ENCODE measurements at regions not wholly inside any gene's neighbourhood (a gene's known extent, or its start where the extent isn't known, plus 50 kb on each side); places are given as distances from the start of the nearest gene placed in this dataset.

DNA sequence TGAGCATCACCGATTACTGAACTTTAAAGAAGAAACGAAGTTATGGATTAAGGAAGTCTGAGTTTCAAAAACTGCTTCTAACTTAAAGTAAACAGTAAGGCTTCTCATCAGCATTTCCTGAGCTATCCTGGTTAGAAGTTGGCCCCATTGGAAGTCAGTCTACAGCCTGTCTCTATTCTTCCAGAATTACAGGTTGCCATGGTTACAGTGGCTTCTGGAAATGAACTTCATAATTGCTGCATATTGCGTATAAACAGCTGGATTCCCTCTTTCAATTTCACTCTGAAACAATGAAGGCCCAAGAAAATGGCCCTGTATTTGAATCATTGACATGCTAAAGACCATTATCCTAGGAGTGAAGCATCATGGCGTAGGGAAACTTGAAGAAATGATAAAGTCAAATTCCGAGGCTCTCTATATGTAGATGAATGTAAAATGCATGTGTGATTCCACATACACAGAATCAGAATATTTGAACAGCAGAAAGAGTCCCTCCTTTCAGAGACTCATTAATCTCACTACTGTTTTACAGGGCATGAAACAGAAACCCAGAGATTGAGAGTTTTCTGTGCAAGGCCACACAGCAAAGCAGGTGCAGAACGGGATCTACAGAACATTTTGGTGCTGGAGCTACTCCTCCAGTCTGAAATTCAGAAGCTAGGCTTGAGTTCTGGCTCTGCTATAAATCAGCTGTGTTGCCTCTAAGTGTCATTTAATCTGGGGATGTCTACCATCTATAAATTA, 856.4 kb upstream of the CELF4 start:
- TF ChIP-seq CTCF (IDR thresholded peaks at IDR 0.05; ENCODE audit: low read depth, low read length): no peak
- DNase-seq (ENCODE audit: low read depth in 2 of 2): no peak
- H3K4me3 ChIP-seq (replicated peaks in 1 of 2; ENCODE audit: low read depth in 2 of 2, low read length in 2 of 2): no peak overlapping the region

DNA sequence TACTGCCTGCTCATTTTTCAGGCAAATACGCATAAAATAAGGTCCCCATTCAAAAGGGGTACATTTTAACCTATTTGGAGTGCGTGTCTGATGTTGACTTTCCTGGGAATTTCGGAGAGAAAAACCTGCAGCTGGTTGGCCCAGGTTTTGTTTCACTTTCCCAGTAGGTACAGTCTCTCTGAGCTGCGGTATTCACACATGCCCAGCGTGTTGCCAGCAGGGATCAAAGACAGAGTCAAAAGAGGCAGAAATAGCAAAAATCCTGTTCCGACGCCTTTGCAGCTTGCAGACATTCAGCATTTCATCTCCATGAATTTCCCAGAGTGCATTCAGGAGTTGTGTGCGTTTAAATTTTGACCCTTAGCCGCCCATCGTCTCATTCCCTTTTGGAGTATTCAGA, 855.4 kb upstream of the CELF4 start:
- no peak for DNase-seq (ENCODE audit: low read depth in 2 of 2)
- H3K4me3 ChIP-seq (replicated peaks in 1 of 2; ENCODE audit: low read depth in 2 of 2, low read length in 2 of 2): no peak overlapping the region
- TF ChIP-seq CTCF (IDR thresholded peaks at IDR 0.05; ENCODE audit: low read depth, low read length): no peak

- TF ChIP-seq CTCF (IDR thresholded peaks at IDR 0.05; ENCODE audit: low read depth, low read length): no peak
- no peak for DNase-seq (ENCODE audit: low read depth in 2 of 2)
- no peak overlapping the region for H3K4me3 ChIP-seq (replicated peaks in 1 of 2; ENCODE audit: low read depth in 2 of 2, low read length in 2 of 2)
These were observed 855.0 kb upstream of the CELF4 start for GRCh38 chr18:38420611-38421010.

DNA sequence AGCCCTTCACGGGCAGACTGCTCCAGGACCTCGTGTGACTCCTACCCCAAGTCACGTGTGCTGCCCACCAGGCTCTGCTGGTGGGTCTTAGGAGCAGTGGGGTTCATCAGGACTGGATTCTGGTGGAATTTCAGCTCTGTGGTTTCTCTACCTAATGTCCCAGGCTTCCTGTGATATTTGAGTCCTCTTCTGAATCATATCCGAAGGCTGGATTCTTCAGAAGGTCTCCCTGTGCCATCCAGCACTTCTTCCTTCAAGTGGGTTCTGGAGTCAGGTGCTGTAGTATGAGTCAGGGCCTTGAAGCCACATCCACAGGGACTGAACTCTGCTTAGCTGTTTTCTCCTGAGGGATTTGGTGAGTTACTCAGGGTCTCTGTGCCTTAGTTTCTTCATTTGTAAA, 850.2 kb upstream of the CELF4 start:
- no peak for DNase-seq (ENCODE audit: low read depth in 2 of 2)
- no peak overlapping the region for H3K4me3 ChIP-seq (replicated peaks in 1 of 2; ENCODE audit: low read depth in 2 of 2, low read length in 2 of 2)
- no peak for TF ChIP-seq CTCF (IDR thresholded peaks at IDR 0.05; ENCODE audit: low read depth, low read length)

GRCh38 chr18:38413193-38413592, 847.6 kb upstream of the CELF4 start:
- TF ChIP-seq CTCF (IDR thresholded peaks at IDR 0.05; ENCODE audit: low read depth, low read length): no peak
- H3K4me3 ChIP-seq (replicated peaks in 1 of 2; ENCODE audit: low read depth in 2 of 2, low read length in 2 of 2): no peak overlapping the region
- no peak for DNase-seq (ENCODE audit: low read depth in 2 of 2)

DNA sequence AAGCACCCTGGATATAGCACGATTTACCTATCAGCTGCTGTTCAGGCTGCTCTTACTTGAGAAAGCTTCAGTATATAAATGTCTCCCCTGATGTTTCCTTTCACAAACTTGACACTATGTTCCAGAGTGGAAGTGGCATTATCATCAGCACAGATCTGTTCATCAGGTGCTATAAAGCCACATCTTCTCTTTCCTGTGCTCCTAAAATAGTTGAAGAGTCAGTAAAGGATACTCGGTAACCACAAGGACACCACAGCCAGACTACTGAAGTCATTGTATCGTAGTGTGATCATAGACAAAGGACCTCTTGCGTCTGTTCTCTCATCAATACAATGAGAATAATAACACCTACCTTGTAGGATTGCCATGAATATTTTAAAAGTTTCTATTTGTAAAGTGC, 841.0 kb upstream of the CELF4 start:
- no peak overlapping the region for H3K4me3 ChIP-seq (replicated peaks in 1 of 2; ENCODE audit: low read depth in 2 of 2, low read length in 2 of 2)
- no peak for DNase-seq (ENCODE audit: low read depth in 2 of 2)
- TF ChIP-seq CTCF (IDR thresholded peaks at IDR 0.05; ENCODE audit: low read depth, low read length): no peak

DNA sequence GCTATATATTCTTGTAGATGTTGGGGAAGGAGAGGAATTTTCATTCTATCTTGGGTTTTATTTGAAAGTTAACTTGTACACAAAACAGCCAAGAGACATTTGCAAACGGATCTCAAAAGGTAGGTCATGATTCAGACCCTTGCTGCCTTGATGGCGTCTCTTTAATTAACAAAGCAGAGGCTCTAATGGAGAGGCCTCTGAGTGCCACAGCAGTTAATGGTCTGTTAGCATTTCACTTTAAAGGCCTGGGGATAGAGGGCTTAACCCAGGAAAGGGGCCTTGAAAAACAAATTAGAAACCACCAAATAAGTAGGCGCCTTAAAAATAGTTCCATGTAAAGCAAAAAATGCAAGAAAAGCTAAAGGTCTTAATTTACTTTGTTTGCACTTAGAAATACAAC, 836.9 kb upstream of the CELF4 start:
- DNase-seq (ENCODE audit: low read depth in 2 of 2): no peak
- no peak for TF ChIP-seq CTCF (IDR thresholded peaks at IDR 0.05; ENCODE audit: low read depth, low read length)
- H3K4me3 ChIP-seq (replicated peaks in 1 of 2; ENCODE audit: low read depth in 2 of 2, low read length in 2 of 2): no peak overlapping the region
